SK-N-MC (cell line): ENCODE measurements at regions not wholly inside any gene's neighbourhood (a gene's known extent, or its start where the extent isn't known, plus 50 kb on each side); places are given as distances from the start of the nearest gene placed in this dataset.

Experiments used
- DNase-seq: peaks from one replicate; pipeline ENCODE4 v3.0.0-alpha.2; 2011; ENCODE audit warnings: low read depth, low spot score
- H3K27ac ChIP-seq: fragments of 200-600 bp; sonication (generic); 2 replicates; pipeline ENCODE4 v1.5.1; 2016; ENCODE audit warnings: mixed run types
- H3K36me3 ChIP-seq: fragments of 200-600 bp; sonication (generic); 2 replicates; pipeline ENCODE4 v1.6.1; 2017; ENCODE audit warnings: antibody characterized with exemption, low read length, mixed read lengths; ENCODE audit not compliant: insufficient read depth
- H3K4me3 ChIP-seq: fragments of 200-600 bp; sonication (generic); 2 replicates; pipeline ENCODE4 v1.5.1; 2016
- H3K9ac ChIP-seq: fragments of 200-600 bp; sonication (generic); 2 replicates; pipeline ENCODE4 v1.8.0; 2017; ENCODE audit warnings: mixed run types, mixed read lengths; ENCODE audit not compliant: insufficient read length
- H3K9me3 ChIP-seq: fragments of 200-600 bp; sonication (generic); 2 replicates; pipeline ENCODE4 v1.6.1; 2017; ENCODE audit warnings: low read depth, mild to moderate bottlenecking, antibody characterized with exemption, low read length, moderate library complexity, mixed read lengths
- EZH2 ChIP-seq: fragments of 200-600 bp; sonication (generic); IDR thresholded peaks from one replicate; pipeline ENCODE4 v1.6.1; 2017; ENCODE audit warnings: antibody characterized with exemption
- FOXP2 ChIP-seq: optimal IDR thresholded peaks from 2 replicates; pipeline ENCODE3; 2011; ENCODE audit warnings: mild to moderate bottlenecking, moderate library complexity; ENCODE audit not compliant: insufficient read depth; ENCODE audit errors: extremely low read length, control extremely low read depth
- POLR2AphosphoS5 ChIP-seq: IDR thresholded peaks from 2 replicates; pipeline ENCODE4 v1.6.1; 2012; ENCODE audit warnings: mild to moderate bottlenecking, low read depth, low read length, borderline replicate concordance

- Histone ChIP-seq H3K4me3 (no peak overlapping the region), H3K27ac (no peak overlapping the region), H3K36me3 (no peaks in the 10 kb centered on the region), H3K9me3 (no peaks in the 10 kb centered on the region), H3K9ac (no peak overlapping the region)
- DNase-seq, result no peak
- TF ChIP-seq EZH2 (no peak), FOXP2 (no peak), POLR2AphosphoS5 (no peak)
Measured at GRCh38 chr1:223056802-223057201, 86.2 kb downstream of the TLR5 start.

- H3K27ac ChIP-seq, result no peak overlapping the region
- TF ChIP-seq POLR2AphosphoS5, result no peak
- no peak for TF ChIP-seq EZH2
- no peak for TF ChIP-seq FOXP2
Measured at GRCh38 chr1:223057569-223058093, 85.4 kb downstream of the TLR5 start.

More at GRCh38 chr1:223057569-223058093, 85.4 kb downstream of the TLR5 start:
- no peaks in the 10 kb centered on the region for H3K36me3 ChIP-seq
- H3K9ac ChIP-seq, result no peak overlapping the region
- DNase-seq, result no peak
- no peak overlapping the region for H3K4me3 ChIP-seq
- no peaks in the 10 kb centered on the region for H3K9me3 ChIP-seq
